Progenitor cell of endocrine pancreas (in vitro differentiated cells): ENCODE measurements at regions not wholly inside any gene's neighbourhood (a gene's known extent, or its start where the extent isn't known, plus 50 kb on each side); places are given as distances from the start of the nearest gene placed in this dataset.
A peak's percentile ranks its signal among the peaks of the same experiment; 100 is the strongest.
"Not testable (repeated sequence)": the region's sequence is repeated elsewhere in the genome, so short reads cannot be mapped to it uniquely, and the experiment has no call there.

ENCODE experiments used
- DNase-seq: peaks from one replicate; pipeline ENCODE4 v3.0.0; 2021; ENCODE audit warnings: low spot score; ENCODE audit not compliant: unreplicated experiment
- H3K27ac Mint-ChIP-seq: 2 replicates; pipeline ENCODE4 v1.8.0; 2021; ENCODE audit warnings: mild to moderate bottlenecking, moderate library complexity, mixed read lengths
- H3K27me3 Mint-ChIP-seq: 2 replicates; pipeline ENCODE4 v1.8.0; 2021; ENCODE audit warnings: mixed read lengths
- H3K36me3 Mint-ChIP-seq: 2 replicates; pipeline ENCODE4 v1.8.0; 2022; ENCODE audit warnings: mixed read lengths; ENCODE audit not compliant: insufficient read depth
- H3K4me1 Mint-ChIP-seq: 2 replicates; pipeline ENCODE4 v1.8.0; 2021; ENCODE audit warnings: low read depth, mixed read lengths
- H3K4me3 Mint-ChIP-seq: 2 replicates; pipeline ENCODE4 v1.8.0; 2021; ENCODE audit warnings: low read depth, mild to moderate bottlenecking, moderate library complexity, mixed read lengths
- H3K9me3 Mint-ChIP-seq: 2 replicates; pipeline ENCODE4 v1.8.0; 2021; ENCODE audit warnings: low read depth, mixed read lengths
- TF ChIP-seq, protein P1 (sequence below): fragments of 200-600 bp; sonication (generic); IDR thresholded peaks from one replicate; pipeline ENCODE4 v1.5.0; 2021; ENCODE audit warnings: antibody characterized with exemption, mild to moderate bottlenecking; ENCODE audit not compliant: unreplicated experiment

DNA sequence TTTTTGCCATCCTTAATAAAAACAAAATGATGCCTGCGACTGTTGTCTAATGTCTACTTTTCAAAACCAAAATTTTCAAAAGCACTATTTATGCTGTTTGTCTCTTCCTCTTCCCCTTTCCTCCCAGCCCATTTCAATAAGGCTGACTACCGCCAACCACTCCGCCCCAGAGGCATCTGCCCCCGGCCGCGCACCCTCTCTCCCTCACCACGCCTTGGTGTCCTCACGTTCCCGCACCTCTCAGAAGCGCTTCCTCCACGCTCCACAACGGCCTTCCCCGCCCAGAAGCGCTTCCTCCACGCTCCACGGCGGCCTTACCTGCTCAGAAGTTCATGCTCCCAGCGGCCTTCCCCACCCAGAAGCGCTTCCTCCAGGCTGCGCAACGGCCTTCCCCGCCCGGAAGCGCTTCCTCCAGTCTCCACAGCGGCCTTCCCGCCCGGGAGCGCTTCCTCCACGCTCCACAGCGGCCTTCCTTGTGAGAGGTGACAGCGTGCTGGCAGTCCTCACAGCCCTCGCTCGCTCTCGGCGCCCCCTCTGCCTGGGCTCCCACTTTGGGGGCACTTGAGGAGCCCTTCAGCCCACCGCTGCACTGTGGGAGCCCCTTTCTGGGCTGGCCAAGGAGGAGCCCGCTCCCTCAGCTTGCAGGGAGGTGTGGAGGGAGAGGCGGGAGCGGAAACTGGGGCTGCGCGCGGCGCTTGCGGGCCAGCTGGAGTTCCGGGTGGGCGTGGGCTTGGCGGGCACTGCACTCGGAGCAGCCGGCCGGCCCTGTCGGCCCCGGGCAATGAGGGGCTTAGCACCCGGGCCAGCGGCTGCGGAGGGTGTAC, 490.4 kb upstream of the ZFP42 start:
- no peak for DNase-seq
- Mint-ChIP-seq H3K27ac (peak overlapping the region; percentile 15), H3K36me3 (no peaks in the 10 kb centered on the region), H3K9me3 (peaks cover 3% of the 10 kb centered on the region), H3K4me1 (no peaks in the 10 kb centered on the region), H3K4me3 (peak overlapping the region; percentile 72), H3K27me3 (no peaks in the 10 kb centered on the region)
- TF ChIP-seq, protein P1, sequence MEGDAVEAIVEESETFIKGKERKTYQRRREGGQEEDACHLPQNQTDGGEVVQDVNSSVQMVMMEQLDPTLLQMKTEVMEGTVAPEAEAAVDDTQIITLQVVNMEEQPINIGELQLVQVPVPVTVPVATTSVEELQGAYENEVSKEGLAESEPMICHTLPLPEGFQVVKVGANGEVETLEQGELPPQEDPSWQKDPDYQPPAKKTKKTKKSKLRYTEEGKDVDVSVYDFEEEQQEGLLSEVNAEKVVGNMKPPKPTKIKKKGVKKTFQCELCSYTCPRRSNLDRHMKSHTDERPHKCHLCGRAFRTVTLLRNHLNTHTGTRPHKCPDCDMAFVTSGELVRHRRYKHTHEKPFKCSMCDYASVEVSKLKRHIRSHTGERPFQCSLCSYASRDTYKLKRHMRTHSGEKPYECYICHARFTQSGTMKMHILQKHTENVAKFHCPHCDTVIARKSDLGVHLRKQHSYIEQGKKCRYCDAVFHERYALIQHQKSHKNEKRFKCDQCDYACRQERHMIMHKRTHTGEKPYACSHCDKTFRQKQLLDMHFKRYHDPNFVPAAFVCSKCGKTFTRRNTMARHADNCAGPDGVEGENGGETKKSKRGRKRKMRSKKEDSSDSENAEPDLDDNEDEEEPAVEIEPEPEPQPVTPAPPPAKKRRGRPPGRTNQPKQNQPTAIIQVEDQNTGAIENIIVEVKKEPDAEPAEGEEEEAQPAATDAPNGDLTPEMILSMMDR, result no peak

DNA sequence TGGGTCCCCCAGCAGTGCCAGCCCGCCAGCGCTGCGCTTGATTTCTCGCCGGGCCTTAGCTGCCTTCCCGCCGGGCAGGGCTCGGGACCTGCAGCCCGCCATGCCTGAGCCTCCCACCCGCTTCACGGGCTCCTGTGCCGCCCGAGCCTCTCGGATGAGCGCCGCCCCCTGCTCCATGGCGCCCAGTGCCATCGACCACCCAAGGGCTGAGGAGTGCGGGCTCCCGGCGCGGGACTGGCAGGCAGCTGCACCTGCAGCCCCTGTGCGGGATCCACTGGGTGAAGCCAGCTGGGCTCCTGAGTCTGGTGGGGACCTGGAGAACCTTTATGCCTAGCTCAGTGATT, 489.8 kb upstream of the ZFP42 start:
- H3K4me3 Mint-ChIP-seq, H3K27ac Mint-ChIP-seq, H3K4me1 Mint-ChIP-seq, H3K36me3 Mint-ChIP-seq, DNase-seq, H3K27me3 Mint-ChIP-seq, H3K9me3 Mint-ChIP-seq: not testable (repeated sequence)

DNA sequence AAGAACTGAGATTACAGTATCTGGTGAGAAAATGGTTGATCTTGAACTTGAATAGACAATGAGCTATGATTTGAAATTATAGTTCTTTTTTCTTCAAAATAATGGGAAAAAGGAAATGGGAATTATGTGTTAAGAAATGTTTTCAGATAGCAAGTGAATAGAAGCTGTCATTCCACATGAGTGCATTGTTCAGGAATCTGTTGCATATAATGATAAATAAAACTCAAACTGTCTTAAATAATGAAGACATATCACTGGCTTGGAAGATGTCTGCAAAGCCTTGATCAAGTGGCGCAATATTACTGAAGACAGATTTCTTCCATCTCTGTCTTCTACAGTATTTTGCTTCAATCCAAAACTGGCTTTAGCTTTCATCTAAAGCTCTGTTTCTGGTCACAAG, 479.3 kb upstream of the ZFP42 start:
- TF ChIP-seq, protein P1, result no peak
- no peaks in the 10 kb centered on the region for H3K9me3 Mint-ChIP-seq
- DNase-seq, result no peak
- no peak overlapping the region for H3K4me3 Mint-ChIP-seq
- H3K4me1 Mint-ChIP-seq, result no peaks in the 10 kb centered on the region
- no peaks in the 10 kb centered on the region for H3K36me3 Mint-ChIP-seq
- H3K27ac Mint-ChIP-seq, result no peak overlapping the region
- H3K27me3 Mint-ChIP-seq, result no peaks in the 10 kb centered on the region

DNA sequence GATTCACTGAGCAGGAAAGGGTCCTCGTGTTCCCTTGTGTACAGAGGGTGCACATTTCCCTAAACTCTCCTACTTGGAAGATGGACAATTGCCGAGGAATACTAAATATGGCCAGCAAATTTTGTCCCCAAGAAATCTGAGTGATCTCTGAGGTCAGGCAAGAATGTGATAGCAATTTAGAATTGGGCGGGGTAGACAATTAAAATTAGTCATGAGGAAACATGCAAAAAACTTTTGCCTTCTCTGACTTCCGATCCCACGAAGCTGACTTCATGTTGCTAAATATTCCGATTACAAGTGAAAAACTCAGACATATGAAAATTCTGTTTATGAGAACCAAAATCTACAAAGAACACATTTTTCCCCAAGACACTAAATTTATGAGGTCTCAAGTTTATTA, 453.9 kb upstream of the ZFP42 start:
- Mint-ChIP-seq H3K4me1 (no peaks in the 10 kb centered on the region), H3K9me3 (no peaks in the 10 kb centered on the region), H3K27me3 (no peaks in the 10 kb centered on the region), H3K4me3 (no peak overlapping the region), H3K36me3 (no peaks in the 10 kb centered on the region), H3K27ac (no peak overlapping the region)
- TF ChIP-seq, protein P1, result no peak
- DNase-seq, result no peak

DNA sequence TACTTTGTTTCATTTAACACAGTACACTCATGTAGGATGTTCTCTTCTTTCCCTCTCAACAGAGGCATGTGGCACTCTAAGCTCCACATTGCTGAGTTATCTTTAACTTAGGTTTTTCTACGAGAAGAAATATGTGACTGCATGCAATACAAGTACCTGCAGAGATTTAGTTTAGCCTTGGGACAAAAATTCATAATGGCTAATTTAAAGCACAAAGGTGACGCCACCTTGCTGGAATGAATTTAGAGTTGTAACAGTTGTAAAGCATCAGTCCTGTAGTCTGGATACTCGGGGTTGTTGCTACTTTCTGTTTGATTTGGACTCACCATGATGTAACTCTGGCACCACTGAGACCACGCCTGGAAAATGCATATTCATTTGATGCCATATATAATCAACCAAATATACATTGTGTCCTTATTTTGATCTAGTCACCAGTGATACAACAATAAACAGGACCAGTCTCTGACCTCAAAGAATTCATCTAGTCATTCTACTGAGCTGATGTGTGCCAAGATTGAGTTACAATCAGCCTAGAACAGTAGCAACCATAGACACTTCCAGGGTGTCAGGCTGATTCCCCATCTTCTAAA, 451.0 kb upstream of the ZFP42 start:
- H3K4me1 Mint-ChIP-seq, result no peaks in the 10 kb centered on the region
- TF ChIP-seq, protein P1, result no peak
- H3K9me3 Mint-ChIP-seq, result no peaks in the 10 kb centered on the region
- no peaks in the 10 kb centered on the region for H3K36me3 Mint-ChIP-seq
- DNase-seq, result no peak
- H3K27ac Mint-ChIP-seq, result no peak overlapping the region
- H3K27me3 Mint-ChIP-seq, result no peaks in the 10 kb centered on the region
- H3K4me3 Mint-ChIP-seq, result no peak overlapping the region

DNA sequence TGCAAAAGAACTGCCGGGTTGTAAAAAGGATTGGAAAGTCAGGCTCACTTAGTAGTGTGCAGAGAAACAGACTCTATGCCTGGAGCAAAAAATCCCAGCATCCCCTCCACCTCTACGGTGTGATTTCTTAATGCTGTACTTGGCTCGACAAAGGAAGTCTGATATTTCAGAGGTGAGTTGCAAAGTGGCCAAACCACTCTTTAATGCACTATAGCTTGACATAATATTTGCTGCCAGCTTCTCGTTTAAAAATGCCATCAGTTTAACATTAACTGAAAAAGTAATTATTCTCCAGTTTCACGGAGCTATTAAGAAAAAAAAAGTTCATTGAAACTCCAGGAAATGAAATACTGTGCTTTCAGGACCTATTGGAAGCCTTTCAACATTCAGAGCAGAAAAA, 448.3 kb upstream of the ZFP42 start:
- Mint-ChIP-seq H3K27ac (no peak overlapping the region), H3K36me3 (no peaks in the 10 kb centered on the region), H3K9me3 (no peaks in the 10 kb centered on the region), H3K4me3 (no peak overlapping the region), H3K4me1 (no peaks in the 10 kb centered on the region), H3K27me3 (no peaks in the 10 kb centered on the region)
- TF ChIP-seq, protein P1, result no peak
- DNase-seq, result no peak
